NT2/D1 (cell line): ENCODE measurements at regions not wholly inside any gene's neighbourhood (a gene's known extent, or its start where the extent isn't known, plus 50 kb on each side); places are given as distances from the start of the nearest gene placed in this dataset.

Source experiments
- DNase-seq: peaks from one replicate; pipeline ENCODE4 v3.0.0-alpha.2; 2011; ENCODE audit warnings: low read depth, low spot score
- H3K27me3 ChIP-seq: 2 replicates; pipeline ENCODE4 v1.6.0; 2011; ENCODE audit warnings: mild to moderate bottlenecking; ENCODE audit not compliant: insufficient read length, insufficient read depth
- H3K36me3 ChIP-seq: 2 replicates; pipeline ENCODE4 v1.6.1; 2011; ENCODE audit warnings: mild to moderate bottlenecking, low read length, mixed read lengths; ENCODE audit not compliant: insufficient read depth, insufficient read length
- H3K4me1 ChIP-seq: 2 replicates; pipeline ENCODE4 v1.5.1; 2011; ENCODE audit not compliant: insufficient read depth, insufficient read length
- H3K4me3 ChIP-seq: 2 replicates; pipeline ENCODE4 v1.5.1; 2011; ENCODE audit warnings: low read depth; ENCODE audit not compliant: insufficient read length
- H3K9ac ChIP-seq: 2 replicates; pipeline ENCODE4 v1.6.0; 2011; ENCODE audit warnings: low read depth; ENCODE audit not compliant: insufficient read length
- H3K9me3 ChIP-seq: 2 replicates; pipeline ENCODE4 v1.5.1; 2011; ENCODE audit warnings: mild to moderate bottlenecking, low read length; ENCODE audit not compliant: insufficient read depth
- SUZ12 ChIP-seq: IDR thresholded peaks from 2 replicates; pipeline ENCODE4 v1.6.1; 2011; ENCODE audit not compliant: insufficient read length, insufficient read depth; ENCODE audit errors: extremely low read depth
- YY1 ChIP-seq: IDR thresholded peaks from 2 replicates; pipeline ENCODE4 v1.6.1; 2011; ENCODE audit not compliant: insufficient read length, insufficient read depth
- ZNF274 ChIP-seq: IDR thresholded peaks from 2 replicates; pipeline ENCODE4 v1.6.1; 2011; ENCODE audit warnings: mild to moderate bottlenecking, low read depth, low read length

- Histone ChIP-seq H3K9ac (no peak overlapping the region), H3K27me3 (no peaks in the 10 kb centered on the region), H3K4me3 (no peak overlapping the region), H3K4me1 (no peaks in the 10 kb centered on the region), H3K9me3 (no peaks in the 10 kb centered on the region), H3K36me3 (no peaks in the 10 kb centered on the region)
- no peak for TF ChIP-seq SUZ12
- TF ChIP-seq ZNF274: no peak
- no peak for TF ChIP-seq YY1
- DNase-seq: no peak
These were observed 275.0 kb downstream of the DRD1 start for GRCh38 chr5:175168882-175169507.

GRCh38 chr5:175166026-175166425, 278.0 kb downstream of the DRD1 start:
- DNase-seq: no peak
- H3K9me3 ChIP-seq: no peaks in the 10 kb centered on the region
- H3K9ac ChIP-seq: no peak overlapping the region
- no peaks in the 10 kb centered on the region for H3K27me3 ChIP-seq
- H3K4me1 ChIP-seq: peaks cover 1% of the 10 kb centered on the region
- H3K4me3 ChIP-seq: no peak overlapping the region
- no peak for TF ChIP-seq YY1
- TF ChIP-seq ZNF274: no peak
- no peak for TF ChIP-seq SUZ12
- H3K36me3 ChIP-seq: no peaks in the 10 kb centered on the region

- Histone ChIP-seq H3K9ac (no peak overlapping the region), H3K27me3 (no peaks in the 10 kb centered on the region), H3K4me1 (peaks cover 1% of the 10 kb centered on the region), H3K4me3 (no peak overlapping the region), H3K36me3 (no peaks in the 10 kb centered on the region), H3K9me3 (no peaks in the 10 kb centered on the region)
- TF ChIP-seq ZNF274 (no peak), SUZ12 (no peak), YY1 (no peak)
- no peak for DNase-seq
These were observed 280.3 kb downstream of the DRD1 start for GRCh38 chr5:175163586-175164275.

- no peaks in the 10 kb centered on the region for H3K9me3 ChIP-seq
- no peaks in the 10 kb centered on the region for H3K27me3 ChIP-seq
- no peak for TF ChIP-seq ZNF274
- TF ChIP-seq YY1: no peak
- no peak for TF ChIP-seq SUZ12
- peaks cover 1% of the 10 kb centered on the region for H3K4me1 ChIP-seq
- DNase-seq: no peak
- no peaks in the 10 kb centered on the region for H3K36me3 ChIP-seq
- H3K9ac ChIP-seq: no peak overlapping the region
- H3K4me3 ChIP-seq: no peak overlapping the region
These were observed 281.9 kb downstream of the DRD1 start for GRCh38 chr5:175162036-175162435.

- H3K9me3 ChIP-seq: no peaks in the 10 kb centered on the region
- H3K4me1 ChIP-seq: peaks cover 1% of the 10 kb centered on the region
- DNase-seq: no peak
- H3K9ac ChIP-seq: no peak overlapping the region
- no peak for TF ChIP-seq YY1
- TF ChIP-seq SUZ12: no peak
- no peak for TF ChIP-seq ZNF274
- H3K4me3 ChIP-seq: no peak overlapping the region
- no peaks in the 10 kb centered on the region for H3K36me3 ChIP-seq
- H3K27me3 ChIP-seq: no peaks in the 10 kb centered on the region
These were observed 284.0 kb downstream of the DRD1 start for GRCh38 chr5:175159956-175160355.

GRCh38 chr5:175148636-175149172, 295.3 kb downstream of the DRD1 start:
- Histone ChIP-seq H3K9me3 (peaks cover 16% of the 10 kb centered on the region; the same call in 1 of the 2 replicates), H3K4me1 (no peaks in the 10 kb centered on the region)
- TF ChIP-seq YY1 (no peak), ZNF274 (no peak), SUZ12 (no peak)

GRCh38 chr5:175146733-175147132, 297.2 kb downstream of the DRD1 start:
- DNase-seq: no peak

More at GRCh38 chr5:175148636-175149172, 295.3 kb downstream of the DRD1 start:
- Histone ChIP-seq H3K9ac (no peak overlapping the region), H3K27me3 (no peaks in the 10 kb centered on the region), H3K36me3 (no peaks in the 10 kb centered on the region), H3K4me3 (no peak overlapping the region)
- no peak for DNase-seq

More at GRCh38 chr5:175146733-175147132, 297.2 kb downstream of the DRD1 start:
- TF ChIP-seq YY1 (no peak), ZNF274 (no peak), SUZ12 (no peak)
- H3K9ac ChIP-seq: no peak overlapping the region
- H3K4me1 ChIP-seq: no peaks in the 10 kb centered on the region
- H3K36me3 ChIP-seq: no peaks in the 10 kb centered on the region
- no peak overlapping the region for H3K4me3 ChIP-seq
- H3K9me3 ChIP-seq: peaks cover 16% of the 10 kb centered on the region; the same call in 1 of the 2 replicates
- no peaks in the 10 kb centered on the region for H3K27me3 ChIP-seq
